ENCODE measurements at regions not wholly inside any gene's neighbourhood (a gene's known extent, or its start where the extent isn't known, plus 50 kb on each side); places are given as distances from the start of the nearest gene placed in this dataset.

GRCh38 chr2:100742277-100743254 is 77.4 kb upstream of the NPAS2 start:
- peak; percentile 100 for DNase-seq

GRCh38 chr2:100743741-100744140 is 76.2 kb upstream of the NPAS2 start:
- DNase-seq = peak; percentile 59

- no peak for DNase-seq
These were observed 75.8 kb upstream of the NPAS2 start for GRCh38 chr2:100744184-100744583.

- DNase-seq = peak; percentile 49
These were observed 75.3 kb upstream of the NPAS2 start for GRCh38 chr2:100744589-100744988.

- DNase-seq = no peak
These were observed 74.3 kb upstream of the NPAS2 start for GRCh38 chr2:100745604-100746003.

GRCh38 chr2:100747551-100747950 is 72.4 kb upstream of the NPAS2 start:
- DNase-seq = peak; percentile 20

- DNase-seq = no peak
These were observed 71.8 kb upstream of the NPAS2 start for GRCh38 chr2:100747996-100748615.

GRCh38 chr2:100748673-100749072 is 71.3 kb upstream of the NPAS2 start:
- DNase-seq = no peak

GRCh38 chr2:100749771-100750542 is 70.0 kb upstream of the NPAS2 start:
- DNase-seq = no peak

GRCh38 chr2:100751871-100752625 is 67.9 kb upstream of the NPAS2 start:
- DNase-seq = peak; percentile 13

- peak; percentile 87 for DNase-seq
These were observed 67.2 kb upstream of the NPAS2 start for GRCh38 chr2:100752628-100753333.

GRCh38 chr2:100753444-100753843 is 66.5 kb upstream of the NPAS2 start:
- no peak for DNase-seq

- no peak for DNase-seq
These were observed 66.1 kb upstream of the NPAS2 start for GRCh38 chr2:100753881-100754280.

- DNase-seq = peak; percentile 44
These were observed 65.0 kb upstream of the NPAS2 start for GRCh38 chr2:100754951-100755350.

- peak; percentile 18 for DNase-seq
These were observed 64.5 kb upstream of the NPAS2 start for GRCh38 chr2:100755441-100755840.

GRCh38 chr2:100756704-100757103 is 63.2 kb upstream of the NPAS2 start:
- peak; percentile 69 for DNase-seq

- peak; percentile 82 for DNase-seq
These were observed 62.1 kb upstream of the NPAS2 start for GRCh38 chr2:100757621-100758394.

GRCh38 chr2:100759901-100760300 is 60.0 kb upstream of the NPAS2 start:
- peak; percentile 29 for DNase-seq

- DNase-seq = no peak
These were observed 58.6 kb upstream of the NPAS2 start for GRCh38 chr2:100761365-100761764.

- no peak for DNase-seq
These were observed 55.5 kb upstream of the NPAS2 start for GRCh38 chr2:100764430-100764829.

- DNase-seq = no peak
These were observed 54.5 kb upstream of the NPAS2 start for GRCh38 chr2:100765481-100765880.

Measured in fibroblast of skin of scalp (primary cell).